GM12872 (cell line): ENCODE measurements at regions not wholly inside any gene's neighbourhood (a gene's known extent, or its start where the extent isn't known, plus 50 kb on each side); places are given as distances from the start of the nearest gene placed in this dataset.

Experiments
- TF ChIP-seq, protein P1 (sequence below): IDR thresholded peaks from 3 replicates; pipeline ENCODE4 v1.5.1; 2011; ENCODE audit warnings: low read depth, mild to moderate bottlenecking, low read length, moderate library complexity; ENCODE audit not compliant: insufficient read depth

DNA sequence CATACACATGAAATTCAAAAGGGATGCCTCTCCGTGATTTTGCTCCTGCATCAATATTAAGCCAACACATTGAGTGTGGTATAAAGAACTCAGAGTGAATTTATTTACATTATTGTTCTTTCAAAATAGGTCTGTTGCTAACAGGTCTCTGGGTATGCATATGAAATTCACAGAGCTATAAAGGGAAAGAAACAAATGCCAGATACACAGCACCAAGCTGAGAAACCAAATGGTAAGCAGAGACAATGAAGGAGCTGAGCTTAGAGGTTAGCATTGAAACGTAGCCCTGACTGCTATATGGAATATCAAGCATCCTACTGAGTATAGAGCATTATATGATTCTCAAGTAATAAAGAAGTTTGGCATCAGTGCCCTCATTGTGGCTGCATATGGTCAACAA, 712.9 kb downstream of the NSUN3 start:
- TF ChIP-seq, protein P1, sequence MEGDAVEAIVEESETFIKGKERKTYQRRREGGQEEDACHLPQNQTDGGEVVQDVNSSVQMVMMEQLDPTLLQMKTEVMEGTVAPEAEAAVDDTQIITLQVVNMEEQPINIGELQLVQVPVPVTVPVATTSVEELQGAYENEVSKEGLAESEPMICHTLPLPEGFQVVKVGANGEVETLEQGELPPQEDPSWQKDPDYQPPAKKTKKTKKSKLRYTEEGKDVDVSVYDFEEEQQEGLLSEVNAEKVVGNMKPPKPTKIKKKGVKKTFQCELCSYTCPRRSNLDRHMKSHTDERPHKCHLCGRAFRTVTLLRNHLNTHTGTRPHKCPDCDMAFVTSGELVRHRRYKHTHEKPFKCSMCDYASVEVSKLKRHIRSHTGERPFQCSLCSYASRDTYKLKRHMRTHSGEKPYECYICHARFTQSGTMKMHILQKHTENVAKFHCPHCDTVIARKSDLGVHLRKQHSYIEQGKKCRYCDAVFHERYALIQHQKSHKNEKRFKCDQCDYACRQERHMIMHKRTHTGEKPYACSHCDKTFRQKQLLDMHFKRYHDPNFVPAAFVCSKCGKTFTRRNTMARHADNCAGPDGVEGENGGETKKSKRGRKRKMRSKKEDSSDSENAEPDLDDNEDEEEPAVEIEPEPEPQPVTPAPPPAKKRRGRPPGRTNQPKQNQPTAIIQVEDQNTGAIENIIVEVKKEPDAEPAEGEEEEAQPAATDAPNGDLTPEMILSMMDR: no peak

DNA sequence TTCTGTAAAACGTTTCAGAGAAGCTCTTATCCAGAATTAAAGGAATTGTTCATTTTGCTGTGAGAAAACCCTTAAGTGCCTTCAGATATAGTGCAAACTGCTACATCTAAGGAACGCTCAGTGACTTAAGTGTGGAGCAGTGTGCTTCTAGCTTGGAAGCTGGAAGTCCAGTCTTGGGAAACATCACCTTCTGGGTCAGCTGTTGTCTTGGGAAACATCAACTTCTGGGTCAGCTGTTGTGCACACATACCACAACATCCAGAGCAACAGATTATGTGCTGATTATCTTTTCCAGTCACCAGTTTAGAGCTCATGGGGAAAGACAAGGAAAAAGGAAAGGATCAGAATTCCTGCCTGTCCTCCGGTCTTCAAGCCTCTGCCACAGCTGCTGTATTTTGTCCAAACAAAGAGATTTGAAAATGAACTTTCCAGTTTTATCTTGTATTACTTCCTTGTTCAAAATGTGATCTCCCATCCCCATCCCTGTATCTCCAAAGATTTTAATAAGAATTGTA, 713.6 kb downstream of the NSUN3 start:
- TF ChIP-seq, protein P1: no peak

GRCh38 chr3:94778289-94778688, 715.4 kb downstream of the NSUN3 start:
- TF ChIP-seq, protein P1: no peak

DNA sequence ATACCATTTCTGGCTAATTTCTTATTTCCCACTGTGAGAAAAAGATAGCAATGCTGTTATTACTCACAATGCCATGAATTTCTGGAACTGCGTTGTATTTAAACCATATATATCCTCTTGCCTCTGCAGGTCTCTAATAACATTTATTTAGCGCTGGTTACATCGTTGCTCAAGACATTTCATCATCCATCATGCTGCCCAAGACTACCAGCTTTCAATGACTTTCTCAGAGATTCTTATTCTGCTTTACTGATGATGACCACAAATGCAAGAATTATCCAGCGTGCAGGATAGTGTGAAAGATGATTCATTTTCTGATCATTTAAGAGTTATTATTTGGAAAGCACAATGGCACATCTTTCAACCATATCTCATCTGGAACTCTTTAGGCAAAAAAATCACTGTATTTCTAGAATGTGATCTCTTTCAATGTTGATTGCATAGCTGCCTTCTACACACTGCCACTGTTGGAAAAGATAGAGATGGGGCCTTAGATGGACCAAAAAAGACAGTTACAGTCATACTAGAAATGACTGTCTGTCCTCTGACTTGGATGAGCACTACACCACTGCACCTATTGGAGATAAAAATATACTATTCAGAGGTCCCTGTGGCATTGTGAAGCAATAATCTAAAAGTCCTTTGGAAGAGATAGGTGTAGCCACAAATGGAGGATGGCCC, 716.1 kb downstream of the NSUN3 start:
- TF ChIP-seq, protein P1: no peak

DNA sequence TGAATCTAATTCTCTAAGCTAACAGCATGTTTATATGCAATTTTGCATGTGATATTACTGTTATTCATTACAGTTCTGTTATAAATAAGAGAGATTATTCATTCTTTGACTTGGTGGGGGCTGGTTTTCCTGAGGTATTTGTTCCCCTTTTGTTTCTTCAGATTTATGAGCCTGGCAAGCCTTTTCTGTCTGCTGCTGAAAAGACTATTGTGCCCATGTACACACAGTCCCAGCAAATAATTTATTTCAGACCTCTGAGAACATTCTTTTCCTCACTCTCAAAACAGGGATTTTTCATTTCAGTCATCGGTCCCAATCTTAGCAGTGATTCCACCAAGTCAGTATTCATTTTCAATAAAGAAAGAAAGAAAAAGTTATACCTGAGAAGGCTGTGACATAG, 716.8 kb downstream of the NSUN3 start:
- TF ChIP-seq, protein P1: no peak

DNA sequence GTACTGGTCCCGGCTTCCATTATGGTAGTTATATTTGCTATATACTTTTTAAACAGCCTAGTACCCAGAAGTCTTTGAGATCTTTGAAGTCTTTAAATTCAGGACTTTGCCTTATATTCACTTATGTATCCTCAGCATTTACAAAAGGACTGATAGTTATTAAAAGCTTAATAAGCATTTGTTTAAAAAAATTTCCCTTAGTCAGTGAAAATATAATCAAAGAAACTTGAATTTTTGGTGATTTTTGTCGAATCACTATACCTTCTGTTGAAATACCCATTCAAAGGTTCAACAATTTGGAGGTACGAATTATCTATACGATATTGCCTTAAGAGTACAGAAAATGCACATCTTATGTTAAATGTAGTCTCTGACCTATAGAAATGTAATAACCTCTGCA, 721.4 kb downstream of the NSUN3 start:
- TF ChIP-seq, protein P1: no peak

DNA sequence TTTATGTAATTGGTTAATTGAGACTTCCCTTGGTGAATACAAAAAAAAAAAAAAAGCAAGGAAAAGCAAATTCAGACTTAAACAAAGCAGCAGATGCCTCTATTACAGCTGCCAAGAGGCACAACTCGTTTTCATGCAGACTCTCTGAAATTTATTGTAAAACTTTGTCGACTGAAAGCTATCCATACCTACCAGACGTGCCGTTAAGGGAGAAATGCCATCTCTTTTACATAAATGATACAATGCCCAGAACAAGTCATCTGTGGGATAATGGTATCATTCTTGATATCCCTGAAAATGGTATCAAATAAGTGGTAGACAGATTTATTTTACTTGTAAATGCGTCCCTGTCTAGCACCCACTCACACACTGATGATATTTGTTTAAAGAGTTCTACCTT, 724.2 kb downstream of the NSUN3 start:
- TF ChIP-seq, protein P1: no peak
